GM12872 (cell line): ENCODE measurements at regions not wholly inside any gene's neighbourhood (a gene's known extent, or its start where the extent isn't known, plus 50 kb on each side); places are given as distances from the start of the nearest gene placed in this dataset.

Source experiments
- CTCF ChIP-seq: IDR thresholded peaks from 3 replicates; pipeline ENCODE4 v1.5.1; 2011; ENCODE audit warnings: low read depth, mild to moderate bottlenecking, low read length, moderate library complexity; ENCODE audit not compliant: insufficient read depth

- TF ChIP-seq CTCF = no peak
These were observed 539.9 kb upstream of the BTBD3 start for GRCh38 chr20:11377761-11378160.

GRCh38 chr20:11378252-11378651, 539.4 kb upstream of the BTBD3 start:
- TF ChIP-seq CTCF = no peak

DNA sequence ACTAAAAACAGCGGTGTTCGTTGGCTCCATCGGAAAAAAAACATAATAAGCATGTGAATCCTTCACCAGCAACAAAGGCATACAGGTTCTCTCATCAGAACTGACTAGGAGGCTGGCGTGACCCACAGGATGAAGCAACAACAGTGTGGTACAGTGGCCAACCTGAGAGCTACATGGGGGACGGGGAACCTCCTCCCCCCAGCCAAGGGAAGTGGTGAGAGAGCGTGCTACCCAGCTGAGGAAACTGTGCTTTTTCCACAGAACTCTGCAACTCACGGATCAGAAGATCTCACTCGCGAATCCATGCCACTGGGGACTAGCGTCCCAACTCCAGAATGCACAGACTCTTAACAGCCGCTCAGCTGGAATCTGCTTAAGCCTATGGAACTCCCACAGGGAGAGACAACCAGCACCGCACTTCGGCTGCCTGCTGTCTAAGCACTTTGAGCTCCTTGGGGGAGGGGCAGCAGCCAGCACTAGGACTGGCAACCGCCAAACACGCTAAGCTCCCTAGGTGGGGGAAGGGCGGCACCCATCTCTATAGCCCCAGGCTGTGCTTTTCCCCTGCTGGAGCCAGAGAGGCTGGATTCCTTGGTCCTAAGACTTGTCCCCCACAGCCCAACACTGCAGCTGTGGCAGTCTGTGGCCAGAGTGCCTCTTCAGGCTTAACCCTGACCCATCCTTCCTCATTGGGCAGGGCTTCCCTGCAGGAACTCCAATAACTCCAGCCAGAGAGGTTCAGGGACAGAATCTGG, 538.3 kb upstream of the BTBD3 start:
- no peak for TF ChIP-seq CTCF

DNA sequence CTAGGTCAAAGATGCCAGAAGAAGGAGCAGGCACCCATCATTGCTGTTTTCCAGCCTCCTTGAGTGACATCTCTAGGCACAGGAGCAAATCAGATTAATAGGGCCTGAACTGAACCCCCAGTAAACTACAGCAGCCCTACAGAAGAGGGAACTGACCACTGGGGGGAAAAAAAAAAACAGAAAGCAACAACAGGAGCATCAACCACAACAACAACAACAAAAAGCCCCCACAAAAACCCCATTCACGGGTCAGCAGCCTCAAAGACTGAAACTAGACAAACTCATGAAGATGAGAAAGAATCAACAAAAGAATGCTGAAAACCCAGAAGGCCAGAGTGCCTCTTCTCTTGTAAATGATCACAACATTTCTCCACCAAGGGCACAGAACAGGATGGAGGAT, 537.4 kb upstream of the BTBD3 start:
- no peak for TF ChIP-seq CTCF

DNA sequence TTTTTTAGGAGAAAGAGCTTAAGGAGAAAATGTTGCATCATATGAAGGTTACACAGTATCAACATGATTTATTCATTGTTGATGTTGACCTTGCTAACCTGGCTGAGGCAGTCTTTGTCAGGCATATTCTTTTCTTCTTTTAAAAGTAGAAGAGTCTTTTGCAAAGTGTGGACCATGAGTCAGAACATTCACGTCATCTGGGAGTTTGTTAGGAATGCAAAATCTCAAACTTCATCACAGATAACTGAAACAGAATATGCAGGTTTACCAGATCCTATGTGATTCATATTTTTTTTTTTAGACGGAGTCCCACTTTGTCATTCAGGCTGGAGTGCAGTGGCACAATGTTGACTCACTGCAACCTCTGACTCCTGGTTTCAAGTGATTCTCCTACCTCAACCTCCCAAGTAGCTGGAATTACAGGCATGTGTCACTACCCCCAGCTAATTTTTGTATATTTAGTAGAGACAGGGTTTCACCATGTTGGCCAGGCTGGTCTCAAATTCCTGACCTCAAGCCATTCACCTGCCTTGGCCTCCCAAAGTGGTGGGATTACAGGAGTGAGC, 530.4 kb upstream of the BTBD3 start:
- no peak for TF ChIP-seq CTCF

DNA sequence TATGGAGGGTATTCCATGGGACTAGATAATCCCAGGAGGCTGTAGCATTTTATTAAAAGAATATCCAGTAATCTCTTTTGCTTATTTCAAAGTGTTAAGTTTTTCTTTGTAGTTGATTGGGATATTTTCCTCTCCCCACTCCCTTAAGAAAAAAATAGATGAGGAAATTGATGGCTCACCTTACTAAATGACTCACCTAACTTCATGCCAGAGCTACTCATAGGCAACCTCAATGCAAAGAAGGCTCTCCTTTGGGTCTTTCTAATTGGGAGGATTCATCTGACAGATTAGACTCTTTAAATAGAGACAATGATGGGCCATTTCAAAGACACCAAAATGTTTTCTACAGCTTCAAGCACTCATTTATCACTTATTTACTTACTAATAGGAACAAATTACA, 528.5 kb upstream of the BTBD3 start:
- TF ChIP-seq CTCF = no peak

DNA sequence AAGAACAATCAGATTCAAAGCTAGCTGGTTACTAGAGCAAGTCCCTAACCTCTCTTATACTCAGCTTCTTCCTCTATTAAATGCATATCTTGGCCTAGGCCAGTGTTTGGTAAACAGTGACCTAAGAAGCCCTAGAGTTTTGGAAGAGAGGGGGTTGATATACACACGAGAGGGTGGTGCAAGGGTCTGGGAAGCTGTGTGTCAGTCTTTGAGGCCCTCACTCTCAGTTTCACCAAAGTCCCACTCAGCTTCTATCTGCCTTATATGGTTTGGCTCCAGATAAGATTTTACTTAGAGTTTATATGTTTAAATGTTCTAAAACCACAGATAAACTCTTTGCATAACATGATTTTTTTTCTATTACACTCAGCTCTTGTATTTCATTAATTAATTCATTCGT, 526.1 kb upstream of the BTBD3 start:
- TF ChIP-seq CTCF = no peak
